AML-193 (cell line): ENCODE measurements at regions not wholly inside any gene's neighbourhood (a gene's known extent, or its start where the extent isn't known, plus 50 kb on each side); places are given as distances from the start of the nearest gene placed in this dataset.

Experiments used
- DNase-seq, 2 experiments: peaks; one replicate each; lab custom pipeline; 2025; lab: John Stamatoyannopoulos, UW

DNA sequence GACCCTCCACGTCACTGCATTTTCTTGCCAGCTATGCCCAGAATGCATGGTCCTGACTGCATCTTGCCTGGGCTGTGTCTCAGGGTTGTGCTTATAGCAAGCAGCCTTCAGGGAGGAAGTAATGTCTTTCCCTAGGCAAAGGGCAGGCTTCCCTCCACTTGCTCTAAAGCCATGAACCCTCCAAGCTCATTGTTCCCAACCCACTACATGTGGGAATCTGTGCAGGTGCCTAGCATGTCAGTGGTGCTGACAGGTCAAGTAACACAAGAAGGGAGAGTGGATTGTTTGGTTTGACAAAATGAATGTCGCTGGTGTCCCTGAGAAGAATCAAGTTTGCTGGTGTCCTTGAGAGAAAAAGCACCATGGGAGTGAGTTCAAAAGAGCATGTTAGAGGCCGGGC lies 53.9 kb upstream of the UCN3 start:
- no peak for DNase-seq

DNA sequence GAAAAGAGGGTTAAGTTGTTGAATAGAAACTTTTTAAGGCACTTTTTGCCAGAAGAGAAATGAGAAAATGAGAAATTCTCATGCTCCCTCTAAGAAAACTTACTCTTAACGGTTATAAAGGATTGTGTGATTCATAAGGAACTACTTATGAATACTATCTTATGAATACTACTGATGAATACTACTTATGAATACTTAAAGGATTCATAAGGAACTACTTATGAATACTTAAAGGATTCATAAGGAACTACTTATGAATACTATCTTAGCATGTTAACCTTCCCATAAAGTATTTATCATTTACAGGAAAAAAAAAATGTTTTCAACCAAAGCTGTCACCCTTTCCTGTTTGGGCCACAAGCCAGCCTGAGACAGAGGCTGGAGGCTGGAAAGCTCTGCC lies 53.1 kb upstream of the UCN3 start:
- no peak for DNase-seq

- DNase-seq: no peak
Measured at GRCh38 chr10:5314840-5315239, 49.9 kb upstream of the UCN3 start.
